Epithelial cell of esophagus (primary cell): ENCODE measurements at regions not wholly inside any gene's neighbourhood (a gene's known extent, or its start where the extent isn't known, plus 50 kb on each side); places are given as distances from the start of the nearest gene placed in this dataset.

ENCODE experiments used
- DNase-seq: peaks from one replicate; pipeline ENCODE4 v3.0.0; 2010; ENCODE audit warnings: low read depth
- H3K4me3 ChIP-seq: 2 replicates; pipeline ENCODE4 v1.5.1; 2011; ENCODE audit warnings: mild to moderate bottlenecking, low read length, control low read depth
- CTCF ChIP-seq: IDR thresholded peaks from 2 replicates; pipeline ENCODE4 v1.5.1; 2011; ENCODE audit warnings: low read depth, mild to moderate bottlenecking, low read length, control low read depth, inconsistent platforms; ENCODE audit not compliant: insufficient read depth; ENCODE audit errors: missing control alignments

- no peak overlapping the region for H3K4me3 ChIP-seq
- no peak for DNase-seq
- no peak for TF ChIP-seq CTCF
Measured at GRCh38 chr2:194765723-194766122, 891.3 kb upstream of the SLC39A10 start.

GRCh38 chr2:194750926-194751325 is 906.1 kb upstream of the SLC39A10 start:
- DNase-seq, result no peak
- no peak for TF ChIP-seq CTCF

GRCh38 chr2:194745557-194746146 is 911.4 kb upstream of the SLC39A10 start:
- DNase-seq, result no peak
- H3K4me3 ChIP-seq, result no peak overlapping the region
- no peak for TF ChIP-seq CTCF

More at GRCh38 chr2:194750926-194751325, 906.1 kb upstream of the SLC39A10 start:
- H3K4me3 ChIP-seq, result no peak overlapping the region

GRCh38 chr2:194742706-194743105 is 914.3 kb upstream of the SLC39A10 start:
- TF ChIP-seq CTCF, result no peak
- DNase-seq, result no peak
- no peak overlapping the region for H3K4me3 ChIP-seq

- TF ChIP-seq CTCF, result no peak
Measured at GRCh38 chr2:194739217-194739616, 917.8 kb upstream of the SLC39A10 start.

GRCh38 chr2:194735837-194736542 is 921.0 kb upstream of the SLC39A10 start:
- peak; percentile 59 for DNase-seq
- TF ChIP-seq CTCF, result no peak

More at GRCh38 chr2:194739217-194739616, 917.8 kb upstream of the SLC39A10 start:
- no peak overlapping the region for H3K4me3 ChIP-seq
- no peak for DNase-seq

More at GRCh38 chr2:194735837-194736542, 921.0 kb upstream of the SLC39A10 start:
- H3K4me3 ChIP-seq, result no peak overlapping the region
